WTC11 (cell line): ENCODE measurements at regions not wholly inside any gene's neighbourhood (a gene's known extent, or its start where the extent isn't known, plus 50 kb on each side); places are given as distances from the start of the nearest gene placed in this dataset.

Source experiments
- ATAC-seq: fragments of 200-7000 bp; cut with Tn5 transposase; 2 replicates; pipeline ENCODE4 v1.10.0; 2021; ENCODE audit warnings: mild to moderate bottlenecking, moderate library complexity
- CTCF ChIA-PET: fragments of 300-600 bp; sonication (Branson Sonifier 250); formaldehyde crosslinking; loops from one replicate; lab custom pipeline; 2021; ENCODE audit warnings: antibody characterized with exemption; lab: Charles Lee
- POLR2A ChIA-PET: fragments of 350-600 bp; sonication (Branson Sonifier 250); formaldehyde crosslinking; loops from one replicate; lab custom pipeline; 2021; ENCODE audit warnings: antibody characterized with exemption; lab: Charles Lee
- DNase-seq: peaks from one replicate; pipeline ENCODE4 v3.0.0; 2021; ENCODE audit warnings: low spot score
- H3K27ac Mint-ChIP-seq: 2 replicates; pipeline ENCODE4 v1.8.0; 2021; ENCODE audit warnings: mixed read lengths
- H3K27me3 Mint-ChIP-seq: 2 replicates; pipeline ENCODE4 v1.8.0; 2021; ENCODE audit warnings: low read depth, mild to moderate bottlenecking, moderate library complexity, mixed read lengths
- H3K36me3 Mint-ChIP-seq: 2 replicates; pipeline ENCODE4 v1.8.0; 2021; ENCODE audit warnings: mixed read lengths
- H3K4me1 Mint-ChIP-seq: 2 replicates; pipeline ENCODE4 v1.8.0; 2022; ENCODE audit warnings: mixed read lengths
- H3K4me3 Mint-ChIP-seq: 2 replicates; pipeline ENCODE4 v1.8.0; 2021; ENCODE audit warnings: mild to moderate bottlenecking, moderate library complexity, mixed read lengths
- H3K9me3 Mint-ChIP-seq: 2 replicates; pipeline ENCODE4 v1.8.0; 2021; ENCODE audit warnings: mixed read lengths
- CDX4 ChIP-seq: fragments of 250-450 bp; sonication (Bioruptor Pico); IDR thresholded peaks from 2 replicates; pipeline ENCODE4 v1.9.0; 2021; ENCODE audit warnings: moderate library complexity, mild to moderate bottlenecking, inconsistent platforms, borderline replicate concordance
- FOXK1 ChIP-seq: sonication (generic); formaldehyde crosslinking; IDR thresholded peaks from 2 replicates; pipeline ENCODE4 v1.8.0; 2022; ENCODE audit warnings: mild to moderate bottlenecking, moderate library complexity, missing genetic modification reagents
- GTF2I ChIP-seq: fragments of 250-450 bp; sonication (Bioruptor Pico); conservative IDR thresholded peaks from 2 replicates; pipeline ENCODE4 v1.4.0; 2021; ENCODE audit warnings: mild to moderate bottlenecking
- NR3C1 ChIP-seq: sonication (generic); formaldehyde crosslinking; conservative IDR thresholded peaks from 2 replicates; pipeline ENCODE4 v1.8.1; 2023; ENCODE audit warnings: low read depth, mild to moderate bottlenecking, missing genetic modification reagents
- RORB ChIP-seq: fragments of 250-450 bp; sonication (Bioruptor Pico); IDR thresholded peaks from 2 replicates; pipeline ENCODE4 v1.9.0; 2021; ENCODE audit warnings: mild to moderate bottlenecking
- TEAD1 ChIP-seq: sonication (generic); formaldehyde crosslinking; IDR thresholded peaks from 2 replicates; pipeline ENCODE4 v1.8.0; 2022; ENCODE audit warnings: mild to moderate bottlenecking, missing genetic modification reagents
- ZNF281 ChIP-seq: sonication (generic); formaldehyde crosslinking; IDR thresholded peaks from 2 replicates; pipeline ENCODE4 v1.8.0; 2023; ENCODE audit warnings: mild to moderate bottlenecking, missing genetic modification reagents
- ZNF423 ChIP-seq: fragments of 250-450 bp; sonication (Bioruptor Pico); IDR thresholded peaks from 2 replicates; pipeline ENCODE4 v2.1.2; 2022; ENCODE audit warnings: mild to moderate bottlenecking, moderate library complexity
- ZNF532 ChIP-seq: fragments of 250-450 bp; sonication (Bioruptor Pico); IDR thresholded peaks from 2 replicates; pipeline ENCODE4 v1.9.0; 2021; ENCODE audit warnings: mild to moderate bottlenecking, borderline replicate concordance
- TF ChIP-seq, protein P1 (sequence below): sonication (generic); formaldehyde crosslinking; IDR thresholded peaks from 2 replicates; pipeline ENCODE4 v1.8.0; 2023; ENCODE audit warnings: missing genetic modification reagents, mild to moderate bottlenecking, borderline replicate concordance
- TF ChIP-seq, protein P2 (sequence below): sonication (generic); formaldehyde crosslinking; IDR thresholded peaks from 2 replicates; pipeline ENCODE4 v1.8.1; 2023; ENCODE audit warnings: mild to moderate bottlenecking, moderate library complexity, missing genetic modification reagents
- TF ChIP-seq, protein P3 (sequence below): sonication (generic); formaldehyde crosslinking; IDR thresholded peaks from 2 replicates; pipeline ENCODE4 v1.8.0; 2022; ENCODE audit warnings: mild to moderate bottlenecking, missing genetic modification reagents
- TF ChIP-seq, protein P4 (sequence below): sonication (generic); formaldehyde crosslinking; IDR thresholded peaks from 2 replicates; pipeline ENCODE4 v1.8.1; 2022; ENCODE audit warnings: mild to moderate bottlenecking, moderate library complexity, missing genetic modification reagents
- TF ChIP-seq, protein P5 (sequence below): sonication (generic); formaldehyde crosslinking; IDR thresholded peaks from 2 replicates; pipeline ENCODE4 v1.8.1; 2022; ENCODE audit warnings: missing genetic modification reagents, borderline replicate concordance
- TF ChIP-seq, protein P6 (sequence below): sonication (generic); formaldehyde crosslinking; conservative IDR thresholded peaks from 2 replicates; pipeline ENCODE4 v1.8.1; 2022; ENCODE audit warnings: mild to moderate bottlenecking, missing genetic modification reagents
- TF ChIP-seq, protein P7 (sequence below): fragments of 200-600 bp; IDR thresholded peaks from 2 replicates; pipeline ENCODE4 v1.8.0; 2022; ENCODE audit warnings: antibody characterized with exemption

DNA sequence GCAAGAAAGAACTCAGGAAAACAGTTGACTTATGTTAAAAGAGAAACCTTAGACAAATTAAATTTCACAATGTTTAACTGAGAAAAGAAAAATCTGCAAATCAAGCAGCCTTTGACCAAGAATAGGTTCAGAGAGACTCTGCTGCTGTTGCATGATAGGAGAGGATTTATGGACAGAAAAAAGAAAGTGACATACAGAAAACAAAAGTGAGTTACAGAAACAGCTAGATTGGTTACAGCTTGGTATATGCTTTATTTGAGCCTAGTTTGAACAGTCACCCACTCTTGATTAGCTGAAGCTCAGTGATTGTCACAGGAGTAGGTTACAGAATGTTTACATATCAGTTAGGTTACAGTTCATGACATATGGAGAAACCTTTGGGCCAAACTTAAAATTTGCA lies 258.2 kb upstream of the SPOPL start (continued):
- TF ChIP-seq, protein P1, sequence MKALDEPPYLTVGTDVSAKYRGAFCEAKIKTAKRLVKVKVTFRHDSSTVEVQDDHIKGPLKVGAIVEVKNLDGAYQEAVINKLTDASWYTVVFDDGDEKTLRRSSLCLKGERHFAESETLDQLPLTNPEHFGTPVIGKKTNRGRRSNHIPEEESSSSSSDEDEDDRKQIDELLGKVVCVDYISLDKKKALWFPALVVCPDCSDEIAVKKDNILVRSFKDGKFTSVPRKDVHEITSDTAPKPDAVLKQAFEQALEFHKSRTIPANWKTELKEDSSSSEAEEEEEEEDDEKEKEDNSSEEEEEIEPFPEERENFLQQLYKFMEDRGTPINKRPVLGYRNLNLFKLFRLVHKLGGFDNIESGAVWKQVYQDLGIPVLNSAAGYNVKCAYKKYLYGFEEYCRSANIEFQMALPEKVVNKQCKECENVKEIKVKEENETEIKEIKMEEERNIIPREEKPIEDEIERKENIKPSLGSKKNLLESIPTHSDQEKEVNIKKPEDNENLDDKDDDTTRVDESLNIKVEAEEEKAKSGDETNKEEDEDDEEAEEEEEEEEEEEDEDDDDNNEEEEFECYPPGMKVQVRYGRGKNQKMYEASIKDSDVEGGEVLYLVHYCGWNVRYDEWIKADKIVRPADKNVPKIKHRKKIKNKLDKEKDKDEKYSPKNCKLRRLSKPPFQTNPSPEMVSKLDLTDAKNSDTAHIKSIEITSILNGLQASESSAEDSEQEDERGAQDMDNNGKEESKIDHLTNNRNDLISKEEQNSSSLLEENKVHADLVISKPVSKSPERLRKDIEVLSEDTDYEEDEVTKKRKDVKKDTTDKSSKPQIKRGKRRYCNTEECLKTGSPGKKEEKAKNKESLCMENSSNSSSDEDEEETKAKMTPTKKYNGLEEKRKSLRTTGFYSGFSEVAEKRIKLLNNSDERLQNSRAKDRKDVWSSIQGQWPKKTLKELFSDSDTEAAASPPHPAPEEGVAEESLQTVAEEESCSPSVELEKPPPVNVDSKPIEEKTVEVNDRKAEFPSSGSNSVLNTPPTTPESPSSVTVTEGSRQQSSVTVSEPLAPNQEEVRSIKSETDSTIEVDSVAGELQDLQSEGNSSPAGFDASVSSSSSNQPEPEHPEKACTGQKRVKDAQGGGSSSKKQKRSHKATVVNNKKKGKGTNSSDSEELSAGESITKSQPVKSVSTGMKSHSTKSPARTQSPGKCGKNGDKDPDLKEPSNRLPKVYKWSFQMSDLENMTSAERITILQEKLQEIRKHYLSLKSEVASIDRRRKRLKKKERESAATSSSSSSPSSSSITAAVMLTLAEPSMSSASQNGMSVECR (CRISPR knock-in tag): no peak
- no peak for TF ChIP-seq NR3C1

DNA sequence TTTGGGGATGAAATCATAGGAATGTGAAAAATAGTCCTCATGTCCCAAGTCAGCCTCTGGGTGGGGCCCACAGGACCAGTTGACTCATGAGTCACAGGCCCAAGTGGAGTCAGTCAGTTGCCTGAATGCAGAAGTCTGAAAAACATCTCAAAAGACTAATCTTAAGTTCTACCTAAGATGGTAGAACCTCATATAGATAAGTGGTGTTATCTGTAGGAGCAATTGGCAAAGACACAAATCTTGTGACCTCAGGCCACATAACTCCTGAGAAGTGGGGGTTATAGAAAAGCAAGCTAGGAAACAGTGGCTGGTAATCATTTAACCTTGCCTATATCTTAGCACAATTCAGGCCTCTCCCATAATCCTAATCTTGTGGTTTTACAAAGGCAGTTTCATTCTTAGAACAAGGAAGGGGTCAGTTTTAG lies 257.1 kb upstream of the SPOPL start:
- H3K4me3 Mint-ChIP-seq: no peak overlapping the region
- POLR2A ChIA-PET: no interaction called here
- no peaks in the 10 kb centered on the region; the same call in 1 of the 2 replicates for H3K9me3 Mint-ChIP-seq
- H3K36me3 Mint-ChIP-seq: no peaks in the 10 kb centered on the region
- H3K27me3 Mint-ChIP-seq: no peaks in the 10 kb centered on the region
- CTCF ChIA-PET: no interaction called here
- H3K27ac Mint-ChIP-seq: no peak overlapping the region
- ATAC-seq (no peak), DNase-seq (no peak)
- H3K4me1 Mint-ChIP-seq: peaks cover 4% of the 10 kb centered on the region
- TF ChIP-seq ZNF281 (CRISPR knock-in tag) (no peak), TEAD1 (CRISPR knock-in tag) (no peak), ZNF532 (CRISPR knock-in tag) (no peak), ZNF423 (CRISPR knock-in tag) (no peak), RORB (CRISPR knock-in tag) (no peak), CDX4 (CRISPR knock-in tag) (no peak), GTF2I (CRISPR knock-in tag) (no peak), FOXK1 (CRISPR knock-in tag) (no peak)
- TF ChIP-seq, protein P2, sequence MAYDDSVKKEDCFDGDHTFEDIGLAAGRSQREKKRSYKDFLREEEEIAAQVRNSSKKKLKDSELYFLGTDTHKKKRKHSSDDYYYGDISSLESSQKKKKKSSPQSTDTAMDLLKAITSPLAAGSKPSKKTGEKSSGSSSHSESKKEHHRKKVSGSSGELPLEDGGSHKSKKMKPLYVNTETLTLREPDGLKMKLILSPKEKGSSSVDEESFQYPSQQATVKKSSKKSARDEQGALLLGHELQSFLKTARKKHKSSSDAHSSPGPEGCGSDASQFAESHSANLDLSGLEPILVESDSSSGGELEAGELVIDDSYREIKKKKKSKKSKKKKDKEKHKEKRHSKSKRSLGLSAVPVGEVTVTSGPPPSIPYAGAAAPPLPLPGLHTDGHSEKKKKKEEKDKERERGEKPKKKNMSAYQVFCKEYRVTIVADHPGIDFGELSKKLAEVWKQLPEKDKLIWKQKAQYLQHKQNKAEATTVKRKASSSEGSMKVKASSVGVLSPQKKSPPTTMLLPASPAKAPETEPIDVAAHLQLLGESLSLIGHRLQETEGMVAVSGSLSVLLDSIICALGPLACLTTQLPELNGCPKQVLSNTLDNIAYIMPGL (CRISPR knock-in tag): no peak
- TF ChIP-seq, protein P3, sequence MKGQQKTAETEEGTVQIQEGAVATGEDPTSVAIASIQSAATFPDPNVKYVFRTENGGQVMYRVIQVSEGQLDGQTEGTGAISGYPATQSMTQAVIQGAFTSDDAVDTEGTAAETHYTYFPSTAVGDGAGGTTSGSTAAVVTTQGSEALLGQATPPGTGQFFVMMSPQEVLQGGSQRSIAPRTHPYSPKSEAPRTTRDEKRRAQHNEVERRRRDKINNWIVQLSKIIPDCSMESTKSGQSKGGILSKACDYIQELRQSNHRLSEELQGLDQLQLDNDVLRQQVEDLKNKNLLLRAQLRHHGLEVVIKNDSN (CRISPR knock-in tag): no peak
- TF ChIP-seq, protein P4, sequence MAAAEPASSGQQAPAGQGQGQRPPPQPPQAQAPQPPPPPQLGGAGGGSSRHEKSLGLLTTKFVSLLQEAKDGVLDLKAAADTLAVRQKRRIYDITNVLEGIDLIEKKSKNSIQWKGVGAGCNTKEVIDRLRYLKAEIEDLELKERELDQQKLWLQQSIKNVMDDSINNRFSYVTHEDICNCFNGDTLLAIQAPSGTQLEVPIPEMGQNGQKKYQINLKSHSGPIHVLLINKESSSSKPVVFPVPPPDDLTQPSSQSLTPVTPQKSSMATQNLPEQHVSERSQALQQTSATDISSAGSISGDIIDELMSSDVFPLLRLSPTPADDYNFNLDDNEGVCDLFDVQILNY (CRISPR knock-in tag): no peak
- TF ChIP-seq, protein P5, sequence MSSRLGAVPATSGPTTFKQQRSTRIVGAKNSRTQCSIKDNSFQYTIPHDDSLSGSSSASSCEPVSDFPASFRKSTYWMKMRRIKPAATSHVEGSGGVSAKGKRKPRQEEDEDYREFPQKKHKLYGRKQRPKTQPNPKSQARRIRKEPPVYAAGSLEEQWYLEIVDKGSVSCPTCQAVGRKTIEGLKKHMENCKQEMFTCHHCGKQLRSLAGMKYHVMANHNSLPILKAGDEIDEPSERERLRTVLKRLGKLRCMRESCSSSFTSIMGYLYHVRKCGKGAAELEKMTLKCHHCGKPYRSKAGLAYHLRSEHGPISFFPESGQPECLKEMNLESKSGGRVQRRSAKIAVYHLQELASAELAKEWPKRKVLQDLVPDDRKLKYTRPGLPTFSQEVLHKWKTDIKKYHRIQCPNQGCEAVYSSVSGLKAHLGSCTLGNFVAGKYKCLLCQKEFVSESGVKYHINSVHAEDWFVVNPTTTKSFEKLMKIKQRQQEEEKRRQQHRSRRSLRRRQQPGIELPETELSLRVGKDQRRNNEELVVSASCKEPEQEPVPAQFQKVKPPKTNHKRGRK (CRISPR knock-in tag): no peak
- TF ChIP-seq, protein P6, sequence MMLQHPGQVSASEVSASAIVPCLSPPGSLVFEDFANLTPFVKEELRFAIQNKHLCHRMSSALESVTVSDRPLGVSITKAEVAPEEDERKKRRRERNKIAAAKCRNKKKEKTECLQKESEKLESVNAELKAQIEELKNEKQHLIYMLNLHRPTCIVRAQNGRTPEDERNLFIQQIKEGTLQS (CRISPR knock-in tag): no peak
- TF ChIP-seq, protein P7, sequence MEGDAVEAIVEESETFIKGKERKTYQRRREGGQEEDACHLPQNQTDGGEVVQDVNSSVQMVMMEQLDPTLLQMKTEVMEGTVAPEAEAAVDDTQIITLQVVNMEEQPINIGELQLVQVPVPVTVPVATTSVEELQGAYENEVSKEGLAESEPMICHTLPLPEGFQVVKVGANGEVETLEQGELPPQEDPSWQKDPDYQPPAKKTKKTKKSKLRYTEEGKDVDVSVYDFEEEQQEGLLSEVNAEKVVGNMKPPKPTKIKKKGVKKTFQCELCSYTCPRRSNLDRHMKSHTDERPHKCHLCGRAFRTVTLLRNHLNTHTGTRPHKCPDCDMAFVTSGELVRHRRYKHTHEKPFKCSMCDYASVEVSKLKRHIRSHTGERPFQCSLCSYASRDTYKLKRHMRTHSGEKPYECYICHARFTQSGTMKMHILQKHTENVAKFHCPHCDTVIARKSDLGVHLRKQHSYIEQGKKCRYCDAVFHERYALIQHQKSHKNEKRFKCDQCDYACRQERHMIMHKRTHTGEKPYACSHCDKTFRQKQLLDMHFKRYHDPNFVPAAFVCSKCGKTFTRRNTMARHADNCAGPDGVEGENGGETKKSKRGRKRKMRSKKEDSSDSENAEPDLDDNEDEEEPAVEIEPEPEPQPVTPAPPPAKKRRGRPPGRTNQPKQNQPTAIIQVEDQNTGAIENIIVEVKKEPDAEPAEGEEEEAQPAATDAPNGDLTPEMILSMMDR: no peak
